GM12873 (cell line): ENCODE measurements at regions not wholly inside any gene's neighbourhood (a gene's known extent, or its start where the extent isn't known, plus 50 kb on each side); places are given as distances from the start of the nearest gene placed in this dataset.

Experiments
- TF ChIP-seq, protein P1 (sequence below): IDR thresholded peaks from 2 replicates; pipeline ENCODE4 v1.5.1; 2012; ENCODE audit warnings: low read depth, mild to moderate bottlenecking, moderate library complexity, low read length, control low read depth; ENCODE audit not compliant: insufficient read depth; ENCODE audit errors: missing control alignments

DNA sequence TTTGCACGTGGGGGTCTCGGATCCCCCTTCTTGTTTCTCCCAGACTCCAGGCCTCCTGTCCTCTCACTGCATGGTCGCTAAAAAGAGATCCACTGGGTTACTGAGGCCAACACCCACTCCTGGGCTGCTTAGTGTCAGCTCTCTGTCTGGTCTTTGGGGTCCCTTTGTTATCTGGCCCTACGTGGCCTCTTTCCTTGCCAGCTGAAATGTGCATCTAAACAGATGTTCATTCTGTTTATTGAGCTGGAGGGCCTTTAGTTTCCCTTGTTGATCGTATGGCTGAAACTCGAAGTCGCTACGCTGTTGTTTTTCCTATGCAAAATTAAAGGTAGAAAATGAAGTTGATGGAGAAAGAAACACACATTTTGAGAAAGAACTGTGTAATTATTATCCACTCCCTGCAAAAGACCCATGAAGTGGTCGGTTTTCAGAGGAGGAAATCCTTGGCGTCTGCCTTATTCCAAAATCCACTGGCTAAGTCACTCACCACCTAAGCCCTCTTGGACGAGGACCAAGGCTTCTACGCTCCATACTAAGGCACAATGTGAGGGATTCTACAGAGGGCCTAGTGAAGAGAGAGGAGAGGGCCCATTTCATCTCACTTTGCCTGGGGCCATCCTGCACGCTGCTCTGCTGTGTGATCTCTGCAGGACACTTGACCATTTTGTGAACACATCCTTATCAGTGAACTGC lies 105.3 kb downstream of the GLI2 start:
- TF ChIP-seq, protein P1, sequence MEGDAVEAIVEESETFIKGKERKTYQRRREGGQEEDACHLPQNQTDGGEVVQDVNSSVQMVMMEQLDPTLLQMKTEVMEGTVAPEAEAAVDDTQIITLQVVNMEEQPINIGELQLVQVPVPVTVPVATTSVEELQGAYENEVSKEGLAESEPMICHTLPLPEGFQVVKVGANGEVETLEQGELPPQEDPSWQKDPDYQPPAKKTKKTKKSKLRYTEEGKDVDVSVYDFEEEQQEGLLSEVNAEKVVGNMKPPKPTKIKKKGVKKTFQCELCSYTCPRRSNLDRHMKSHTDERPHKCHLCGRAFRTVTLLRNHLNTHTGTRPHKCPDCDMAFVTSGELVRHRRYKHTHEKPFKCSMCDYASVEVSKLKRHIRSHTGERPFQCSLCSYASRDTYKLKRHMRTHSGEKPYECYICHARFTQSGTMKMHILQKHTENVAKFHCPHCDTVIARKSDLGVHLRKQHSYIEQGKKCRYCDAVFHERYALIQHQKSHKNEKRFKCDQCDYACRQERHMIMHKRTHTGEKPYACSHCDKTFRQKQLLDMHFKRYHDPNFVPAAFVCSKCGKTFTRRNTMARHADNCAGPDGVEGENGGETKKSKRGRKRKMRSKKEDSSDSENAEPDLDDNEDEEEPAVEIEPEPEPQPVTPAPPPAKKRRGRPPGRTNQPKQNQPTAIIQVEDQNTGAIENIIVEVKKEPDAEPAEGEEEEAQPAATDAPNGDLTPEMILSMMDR, result no peak

DNA sequence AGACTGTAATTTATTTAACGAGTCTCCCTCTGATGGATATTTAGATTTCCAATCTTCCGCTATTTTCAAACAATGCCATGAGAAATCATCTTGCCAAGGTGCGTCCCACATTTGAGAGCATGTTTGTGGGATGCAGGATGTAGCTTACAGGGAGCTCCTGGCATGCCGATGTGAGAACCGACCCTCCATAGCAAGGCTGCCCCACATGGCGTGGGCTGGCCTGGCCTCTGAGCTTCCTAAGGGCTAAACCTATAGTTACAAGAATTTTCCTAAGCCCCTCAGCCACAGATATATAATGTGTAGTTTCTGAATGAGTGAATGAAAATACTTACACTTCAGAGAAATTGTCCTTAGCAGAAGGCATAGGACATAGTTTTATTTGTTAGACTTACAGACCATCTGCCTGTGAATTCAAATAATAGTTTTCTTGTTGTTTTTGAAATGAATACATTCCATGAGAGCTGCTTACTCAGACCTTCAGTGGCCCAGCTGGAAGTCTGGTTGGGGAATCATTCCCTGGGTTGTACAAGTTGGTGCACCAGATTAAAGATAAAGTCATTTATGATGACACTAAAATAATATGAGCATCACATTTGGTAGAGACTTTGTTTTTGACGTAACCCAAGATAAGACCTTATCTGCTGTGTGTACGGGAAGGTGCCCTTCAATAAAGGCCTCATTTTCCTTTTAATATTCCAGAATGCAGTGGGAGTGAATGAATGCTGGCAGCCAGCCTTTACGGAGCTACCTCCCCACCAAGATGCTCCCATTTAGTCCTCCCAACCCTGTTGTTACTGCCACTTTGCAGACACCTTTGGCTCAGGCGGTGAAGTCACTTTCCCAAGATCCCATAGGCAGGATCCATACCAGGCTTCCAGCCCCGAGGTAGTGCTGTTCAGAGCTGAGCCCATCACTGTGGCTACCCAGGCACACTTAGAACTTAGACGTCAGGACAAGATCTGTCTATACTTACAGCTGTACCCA lies 107.1 kb downstream of the GLI2 start:
- TF ChIP-seq, protein P1, result no peak

DNA sequence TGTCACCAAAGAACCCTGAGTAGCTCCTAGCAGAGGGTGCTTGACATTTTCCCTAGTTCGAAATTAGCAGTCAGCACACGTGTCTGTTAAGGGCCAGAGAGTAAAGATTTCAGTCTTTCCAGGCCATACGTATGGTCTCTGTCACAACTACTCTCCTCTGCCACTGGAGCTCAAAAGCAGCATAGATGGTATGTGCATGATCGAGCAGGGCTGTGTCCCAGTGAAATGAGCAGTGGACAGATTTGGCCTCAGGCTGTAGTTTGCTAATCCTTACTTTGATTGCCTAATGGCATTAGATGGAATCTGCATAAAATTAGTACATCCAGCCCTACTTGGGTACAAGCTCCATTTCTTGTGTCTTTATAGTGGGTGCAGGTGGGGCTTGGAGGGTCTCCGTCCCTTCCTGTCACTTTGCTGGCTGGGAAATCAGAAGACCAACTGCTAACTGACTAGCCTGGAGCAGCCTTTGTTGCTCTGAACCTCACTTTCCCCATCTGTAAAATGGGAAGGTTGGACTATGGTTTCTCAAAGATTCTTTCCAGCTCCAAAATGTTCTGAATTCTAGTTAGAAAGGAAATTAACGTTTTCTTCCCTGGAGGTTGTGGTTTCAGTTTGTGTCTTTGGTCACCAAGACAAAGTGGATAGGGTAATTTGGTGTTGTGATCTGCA lies 108.5 kb downstream of the GLI2 start:
- TF ChIP-seq, protein P1, result no peak

DNA sequence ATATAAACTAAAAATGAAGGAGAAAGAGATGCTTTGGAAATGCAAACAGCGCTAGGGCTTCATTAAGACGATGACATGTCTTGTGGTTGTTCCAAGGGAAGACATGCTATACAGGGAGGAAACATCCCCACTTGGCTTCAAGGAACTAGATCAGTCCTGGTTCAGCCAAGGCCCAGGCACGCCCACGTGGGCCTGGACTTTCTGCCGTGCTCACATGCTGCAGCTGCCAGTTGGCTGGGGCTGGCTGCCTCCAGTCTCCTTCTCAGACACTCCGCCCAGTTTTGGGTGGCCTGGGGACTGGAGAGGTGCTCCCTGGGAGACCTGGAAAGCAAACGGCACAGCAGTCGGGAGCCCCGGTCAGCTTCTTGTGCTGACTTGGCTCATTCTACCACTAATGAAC lies 109.6 kb downstream of the GLI2 start:
- TF ChIP-seq, protein P1, result no peak

DNA sequence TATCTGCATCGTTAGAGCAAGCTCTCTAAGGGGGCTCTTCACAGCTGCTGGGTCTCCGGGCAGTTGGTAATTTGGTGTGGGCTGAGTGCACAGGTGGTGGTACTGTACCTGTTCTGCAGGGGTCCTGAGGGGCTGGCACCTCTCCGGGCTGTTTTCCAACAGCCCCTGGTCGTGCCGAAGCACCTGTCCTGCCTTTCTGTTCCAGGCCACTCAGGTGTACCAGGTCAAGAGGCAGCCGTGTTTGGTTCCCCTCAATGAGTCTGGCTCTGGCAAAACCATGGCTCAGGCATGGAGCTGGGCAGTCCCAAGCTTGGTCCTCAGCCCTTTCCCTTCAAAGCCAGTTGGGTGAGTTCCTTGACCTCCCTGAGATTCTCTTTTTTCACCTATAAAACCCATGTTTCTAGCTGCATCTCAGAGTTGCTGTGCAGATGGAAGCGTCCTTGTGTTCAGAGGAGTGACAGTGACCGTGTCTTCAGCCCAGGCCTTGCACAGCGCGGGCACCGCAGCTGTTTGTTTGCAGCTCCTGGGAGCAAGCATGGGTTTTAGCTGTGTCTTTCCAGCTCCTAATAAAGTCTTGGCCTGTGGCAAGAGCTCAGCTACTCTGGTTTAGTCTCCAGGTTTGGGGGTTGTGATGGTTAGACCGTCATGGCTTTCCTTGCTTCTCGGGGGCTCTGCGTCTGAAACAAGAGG lies 110.9 kb downstream of the GLI2 start:
- TF ChIP-seq, protein P1, result no peak

DNA sequence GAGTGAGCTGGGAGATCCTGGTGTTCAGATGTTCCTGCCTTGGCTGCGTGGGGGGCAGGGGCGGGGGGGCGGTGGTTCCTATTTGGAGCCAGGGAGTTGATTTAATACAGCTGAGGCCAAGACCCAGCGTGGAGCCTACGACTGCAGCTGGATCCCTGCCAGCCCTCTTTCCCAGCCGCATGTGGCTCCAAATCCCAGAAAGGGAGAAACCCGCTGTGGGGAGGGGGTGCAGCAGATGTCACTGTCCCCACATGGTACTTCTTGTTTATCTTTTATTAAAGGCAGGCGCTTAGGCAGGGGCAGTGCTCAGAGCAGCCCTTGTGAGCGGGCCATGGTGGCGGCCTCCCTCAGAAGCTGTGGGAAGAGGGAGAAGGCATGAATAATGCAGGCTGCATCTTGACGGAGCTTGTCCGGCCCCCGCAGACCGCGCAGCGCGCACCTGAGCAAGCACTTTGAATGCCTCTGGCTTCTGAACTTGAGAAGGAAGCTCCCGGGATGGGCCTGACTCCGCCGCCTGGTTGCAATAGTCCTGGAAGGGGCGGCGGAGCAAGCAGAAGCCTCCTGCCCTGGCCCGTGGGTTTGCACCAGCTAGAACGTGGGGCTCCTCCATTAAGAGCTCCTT lies 112.1 kb downstream of the GLI2 start:
- TF ChIP-seq, protein P1, result no peak
